ENCODE measurements at regions not wholly inside any gene's neighbourhood (a gene's known extent, or its start where the extent isn't known, plus 50 kb on each side); places are given as distances from the start of the nearest gene placed in this dataset.
"Not testable (repeated sequence)": the region's sequence is repeated elsewhere in the genome, so short reads cannot be mapped to it uniquely, and the experiment has no call there.

DNA sequence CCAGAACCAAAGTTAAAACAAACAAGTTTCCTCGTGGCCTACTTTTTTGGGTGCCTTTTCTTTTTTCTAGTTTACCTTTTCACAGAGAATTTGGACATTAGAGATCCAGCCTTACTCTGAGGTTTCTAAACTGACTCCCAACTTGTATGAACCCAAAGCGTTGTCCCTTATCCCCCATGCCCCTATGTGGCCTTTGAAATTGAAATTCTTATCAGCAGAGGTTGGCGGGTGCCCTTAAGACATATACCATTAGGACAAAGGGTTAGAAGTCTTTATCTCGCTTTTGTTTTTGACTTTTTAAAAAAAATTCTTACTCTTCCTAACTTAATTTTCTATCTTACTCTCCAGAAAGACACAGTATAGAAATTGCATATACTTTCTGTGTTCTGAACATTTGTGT, 76.3 kb upstream of the C7orf33 start:
- no peak for DNase-seq

GRCh38 chr7:148515237-148515636, 75.3 kb upstream of the C7orf33 start:
- no peak for DNase-seq

DNA sequence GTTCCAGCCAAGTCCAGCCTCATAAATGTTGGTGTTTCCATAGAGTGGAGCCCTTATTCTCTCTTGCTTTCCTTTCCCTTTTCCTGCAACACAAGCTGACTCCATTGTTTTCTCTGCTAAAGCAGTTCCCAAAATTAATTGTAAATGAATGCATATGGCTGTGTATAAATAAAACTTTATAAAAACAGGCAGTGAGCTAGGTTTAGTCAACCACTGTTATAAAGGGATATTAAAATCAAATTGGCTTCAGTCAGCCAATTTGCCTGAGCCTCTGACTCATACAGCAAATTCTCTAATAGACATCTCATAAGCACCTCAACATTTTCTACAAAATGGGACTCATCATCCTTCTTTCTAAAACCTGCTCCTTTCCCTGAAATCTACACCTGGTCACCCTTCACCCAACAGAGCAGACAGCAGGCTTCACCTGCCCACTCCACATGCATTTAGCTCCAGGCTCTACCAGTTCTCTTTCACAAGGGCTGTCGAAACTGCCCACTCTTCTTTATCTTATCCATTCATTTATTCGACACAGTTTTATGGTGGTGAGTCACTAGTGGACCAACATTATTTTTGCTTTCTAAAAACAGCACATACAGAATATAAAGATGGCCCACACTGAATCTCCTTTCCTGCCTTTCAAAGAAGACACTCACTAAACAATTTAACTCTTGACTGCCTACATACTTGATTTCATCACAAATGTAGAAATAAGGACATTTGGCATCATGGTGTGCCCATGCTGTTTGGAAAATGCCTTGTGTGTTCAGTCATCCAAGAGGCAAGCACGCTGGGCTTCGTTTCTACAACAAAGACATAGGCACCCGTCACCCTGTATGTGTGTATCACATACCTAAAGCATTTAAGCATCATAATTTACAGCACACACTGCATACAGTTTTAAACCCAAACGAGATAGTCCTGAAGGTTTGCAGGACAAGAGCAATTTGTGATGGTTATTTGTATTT, 74.6 kb upstream of the C7orf33 start:
- DNase-seq: no peak

DNA sequence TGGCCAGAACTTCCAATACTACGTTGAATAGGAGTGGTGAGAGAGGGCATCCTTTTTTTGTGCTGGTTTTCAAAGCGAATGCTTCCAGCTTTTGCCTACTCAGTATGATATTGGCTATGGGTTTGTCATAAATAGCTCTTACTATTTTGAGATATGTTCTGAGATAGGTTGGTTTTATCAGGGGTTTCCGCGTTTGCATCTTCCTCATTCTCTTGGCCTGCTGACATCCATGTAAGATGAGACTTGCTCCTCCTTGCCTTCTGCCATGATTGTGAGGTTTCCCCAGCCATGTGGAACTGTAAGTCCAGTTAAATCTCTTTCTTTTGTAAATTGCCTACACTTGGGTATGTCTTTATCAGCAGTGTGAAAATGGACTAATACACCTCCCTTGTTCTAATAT, 71.2 kb upstream of the C7orf33 start:
- DNase-seq: not testable (repeated sequence)

GRCh38 chr7:148521271-148521670, 69.3 kb upstream of the C7orf33 start:
- no peak for DNase-seq

- DNase-seq: no peak
These were observed 67.0 kb upstream of the C7orf33 start for GRCh38 chr7:148523550-148523949.

DNA sequence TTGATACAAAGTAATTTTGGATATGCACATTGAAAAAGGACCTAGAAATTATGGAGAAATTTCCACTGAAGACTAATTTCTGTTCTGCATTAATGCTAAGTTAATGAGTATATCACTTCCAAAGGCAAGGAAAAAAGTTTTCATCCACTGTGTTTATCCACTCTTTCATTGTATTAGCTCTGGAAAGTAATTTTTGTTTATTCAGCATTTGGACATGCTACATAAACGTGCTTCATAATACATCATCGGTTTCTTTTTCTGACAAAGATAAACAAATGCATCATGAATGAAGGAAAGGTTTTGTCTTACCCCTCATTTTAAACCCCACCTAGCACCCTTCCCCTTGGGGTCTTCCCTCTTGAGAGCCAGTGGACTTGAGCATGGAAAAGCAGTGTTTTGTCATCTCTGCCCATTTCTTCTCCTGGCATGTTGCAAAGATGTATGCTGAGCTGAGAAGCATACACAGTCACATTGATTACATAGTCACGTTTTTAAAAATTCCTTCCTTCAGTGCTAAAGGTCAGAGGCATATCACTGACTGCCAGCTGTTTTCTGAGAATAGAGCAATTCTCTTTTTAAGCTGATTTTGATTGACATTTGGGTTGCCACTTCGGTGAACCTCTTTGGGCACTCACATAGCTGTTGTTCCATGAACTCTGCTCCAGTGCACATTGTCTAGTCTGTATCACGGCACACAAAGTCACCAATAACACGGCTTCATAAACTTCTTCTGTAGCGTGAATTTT, 65.9 kb upstream of the C7orf33 start:
- no peak for DNase-seq

DNA sequence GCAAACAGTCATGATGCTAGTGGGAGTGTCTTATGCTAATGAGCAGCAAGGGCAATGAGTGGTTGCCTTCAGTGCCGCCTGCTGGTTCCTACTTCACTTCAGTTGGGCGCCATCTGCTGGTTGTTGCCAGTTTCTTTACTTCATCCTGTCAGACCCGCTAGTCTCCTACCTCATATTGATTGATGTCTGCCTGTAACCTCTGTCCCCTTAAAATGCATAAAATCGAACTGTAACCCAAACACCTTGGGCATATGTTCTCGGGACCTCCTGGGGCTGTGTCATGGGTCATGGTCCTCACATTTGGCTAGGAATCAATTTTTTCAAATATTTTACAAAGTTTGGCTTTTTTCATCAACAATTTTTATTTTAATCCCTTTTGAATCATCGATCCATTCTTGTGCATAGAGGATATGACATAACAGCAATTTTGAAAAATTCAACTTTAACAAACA, 62.8 kb upstream of the C7orf33 start:
- peak; percentile 13 to 33 for DNase-seq

GRCh38 chr7:148535217-148535616, 55.3 kb upstream of the C7orf33 start:
- DNase-seq: no peak

GRCh38 chr7:148537435-148537834, 53.1 kb upstream of the C7orf33 start:
- DNase-seq: no peak

GRCh38 chr7:148540041-148540738, 50.4 kb upstream of the C7orf33 start:
- no peak for DNase-seq

Data from right lung (tissue), 2 donors.